Endothelial cell of umbilical vein (primary cell): ENCODE measurements at regions not wholly inside any gene's neighbourhood (a gene's known extent, or its start where the extent isn't known, plus 50 kb on each side); places are given as distances from the start of the nearest gene placed in this dataset.

Experiments
- EZH2 ChIP-seq: IDR thresholded peaks from 2 replicates; pipeline ENCODE4 v1.6.1; 2012; ENCODE audit warnings: borderline replicate concordance, low read depth, mild to moderate bottlenecking, moderate library complexity, low read length, inconsistent platforms; ENCODE audit not compliant: severe bottlenecking
- FOS ChIP-seq: IDR thresholded peaks from 2 replicates; pipeline ENCODE4 v1.6.1; 2011; ENCODE audit warnings: mild to moderate bottlenecking, low read length, moderate library complexity, borderline replicate concordance; ENCODE audit not compliant: insufficient read depth
- GATA2 ChIP-seq: IDR thresholded peaks from 2 replicates; pipeline ENCODE4 v1.7.0; 2011; ENCODE audit warnings: low read depth, mild to moderate bottlenecking, moderate library complexity, mixed read lengths, low read length; ENCODE audit not compliant: insufficient read length, insufficient read depth
- JUN ChIP-seq: IDR thresholded peaks from 2 replicates; pipeline ENCODE4 v1.6.1; 2011; ENCODE audit warnings: borderline replicate concordance, low read depth; ENCODE audit not compliant: insufficient read length, insufficient read depth
- MYC ChIP-seq: IDR thresholded peaks from one replicate; pipeline ENCODE4 v1.6.1; 2011; ENCODE audit warnings: mild to moderate bottlenecking, low read depth, low read length
- POLR2A ChIP-seq: IDR thresholded peaks from 2 replicates; pipeline ENCODE4 v1.6.1; 2012; ENCODE audit warnings: low read depth, mild to moderate bottlenecking, control low read depth, low read length
- POLR2AphosphoS5 ChIP-seq: IDR thresholded peaks from 2 replicates; pipeline ENCODE4 v1.6.1; 2012; ENCODE audit warnings: low read depth, mild to moderate bottlenecking, control low read depth, low read length, moderate library complexity; ENCODE audit not compliant: insufficient read depth
- TF ChIP-seq, protein P1 (sequence below), 2 donors: IDR thresholded peaks; 1 replicate in 1 of 2; 2 replicates in 1 of 2; pipeline ENCODE4 v1.5.1; 2011; ENCODE audit warnings: low read length in 2 of 2, mild to moderate bottlenecking in 2 of 2, moderate library complexity in 2 of 2, control low read depth in 1 of 2, inconsistent platforms in 1 of 2, low read depth in 1 of 2; ENCODE audit not compliant: insufficient read depth in 1 of 2; ENCODE audit errors: extremely low read depth in 1 of 2
- TF ChIP-seq, protein P2 (sequence below): IDR thresholded peaks from 2 replicates; pipeline ENCODE4 v1.6.1; 2011; ENCODE audit not compliant: insufficient read depth, insufficient read length

DNA sequence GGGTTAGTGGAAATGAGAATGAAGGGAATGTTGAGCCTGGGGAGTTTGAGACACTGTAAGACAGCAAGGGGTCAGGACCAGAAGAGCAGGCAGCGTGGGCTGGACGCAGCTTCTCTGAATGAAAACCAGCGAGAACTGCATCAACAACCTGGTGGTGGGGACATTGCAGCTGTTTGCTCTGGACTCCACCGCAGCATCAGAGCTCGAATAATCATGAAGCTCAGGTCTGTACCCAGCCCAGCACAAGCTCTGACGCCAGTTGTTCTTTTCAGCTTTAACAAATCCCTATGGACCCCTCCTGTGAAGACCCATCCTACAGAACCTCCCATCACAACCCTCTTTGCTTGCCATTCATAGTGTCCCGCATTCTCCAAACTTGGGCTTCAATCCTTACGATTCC lies 106.8 kb upstream of the PNPLA4 start:
- TF ChIP-seq EZH2 (no peak), FOS (no peak), JUN (no peak), POLR2A (no peak), MYC (no peak), POLR2AphosphoS5 (no peak), GATA2 (no peak)
- TF ChIP-seq, protein P1, sequence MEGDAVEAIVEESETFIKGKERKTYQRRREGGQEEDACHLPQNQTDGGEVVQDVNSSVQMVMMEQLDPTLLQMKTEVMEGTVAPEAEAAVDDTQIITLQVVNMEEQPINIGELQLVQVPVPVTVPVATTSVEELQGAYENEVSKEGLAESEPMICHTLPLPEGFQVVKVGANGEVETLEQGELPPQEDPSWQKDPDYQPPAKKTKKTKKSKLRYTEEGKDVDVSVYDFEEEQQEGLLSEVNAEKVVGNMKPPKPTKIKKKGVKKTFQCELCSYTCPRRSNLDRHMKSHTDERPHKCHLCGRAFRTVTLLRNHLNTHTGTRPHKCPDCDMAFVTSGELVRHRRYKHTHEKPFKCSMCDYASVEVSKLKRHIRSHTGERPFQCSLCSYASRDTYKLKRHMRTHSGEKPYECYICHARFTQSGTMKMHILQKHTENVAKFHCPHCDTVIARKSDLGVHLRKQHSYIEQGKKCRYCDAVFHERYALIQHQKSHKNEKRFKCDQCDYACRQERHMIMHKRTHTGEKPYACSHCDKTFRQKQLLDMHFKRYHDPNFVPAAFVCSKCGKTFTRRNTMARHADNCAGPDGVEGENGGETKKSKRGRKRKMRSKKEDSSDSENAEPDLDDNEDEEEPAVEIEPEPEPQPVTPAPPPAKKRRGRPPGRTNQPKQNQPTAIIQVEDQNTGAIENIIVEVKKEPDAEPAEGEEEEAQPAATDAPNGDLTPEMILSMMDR (IDR thresholded peaks at IDR 0.05; ENCODE audit: extremely low read depth in 1 of 2, insufficient read depth in 1 of 2, low read depth in 1 of 2, low read length in 2 of 2) = no peak
- TF ChIP-seq, protein P2, sequence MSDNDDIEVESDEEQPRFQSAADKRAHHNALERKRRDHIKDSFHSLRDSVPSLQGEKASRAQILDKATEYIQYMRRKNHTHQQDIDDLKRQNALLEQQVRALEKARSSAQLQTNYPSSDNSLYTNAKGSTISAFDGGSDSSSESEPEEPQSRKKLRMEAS = no peak
